ENCODE measurements at regions not wholly inside any gene's neighbourhood (a gene's known extent, or its start where the extent isn't known, plus 50 kb on each side); places are given as distances from the start of the nearest gene placed in this dataset.

GRCh38 chr3:148551767-148552260 is 145.9 kb upstream of the AGTR1 start:
- H3K4me2 ChIP-seq, result no peak overlapping the region
- H3K79me2 ChIP-seq (replicated peaks; ENCODE audit: insufficient read depth), result no peaks in the 10 kb centered on the region
- ATAC-seq (no peak), DNase-seq (ENCODE audit: low spot score) (no peak)
- Mint-ChIP-seq H3K27me3 (ENCODE audit: insufficient read depth, low read depth, poor library complexity) (peaks cover 3% of the 10 kb centered on the region), H3K36me3 (ENCODE audit: low read depth) (no peaks in the 10 kb centered on the region), H3K9me3 (no peaks in the 10 kb centered on the region), H3K27ac (no peak overlapping the region), H3K4me1 (no peaks in the 10 kb centered on the region), H3K4me3 (no peak overlapping the region)
- TF ChIP-seq EZH2phosphoT487 (IDR thresholded peaks at IDR 0.05; ENCODE audit: unreplicated experiment) (no peak), POLR2AphosphoS5 (IDR thresholded peaks at IDR 0.05; ENCODE audit: low read depth) (no peak)
- no peaks in the 10 kb centered on the region for H3K4me1 ChIP-seq (ENCODE audit: insufficient read depth)
- H4K20me1 ChIP-seq (replicated peaks; ENCODE audit: insufficient read depth), result no peaks in the 10 kb centered on the region
- H3K4me3 ChIP-seq, result no peak overlapping the region
- H3K9me2 ChIP-seq (ENCODE audit: insufficient read depth), result no peaks in the 10 kb centered on the region
- H3F3A ChIP-seq (replicated peaks; ENCODE audit: low read depth), result no peaks in the 10 kb centered on the region
- no peaks in the 10 kb centered on the region for H3K27me3 ChIP-seq (ENCODE audit: insufficient read depth)
- H2AFZ ChIP-seq, result peak overlapping the region; percentile 16; the same call in 1 of the 2 replicates
- no peak overlapping the region for H3K27ac ChIP-seq (ENCODE audit: low read depth)
- H3K36me3 ChIP-seq (ENCODE audit: insufficient read depth), result no peaks in the 10 kb centered on the region

GRCh38 chr3:148554367-148554766 is 143.3 kb upstream of the AGTR1 start:
- H2AFZ ChIP-seq, result no peak overlapping the region; the same call in 1 of the 2 replicates
- Mint-ChIP-seq H3K27ac (no peak overlapping the region), H3K9me3 (0 out of 3 replicates have a peak, but pooled peaks cover 4% of the 10 kb centered on the region), H3K4me3 (no peak overlapping the region), H3K36me3 (ENCODE audit: low read depth) (no peaks in the 10 kb centered on the region), H3K4me1 (no peaks in the 10 kb centered on the region), H3K27me3 (ENCODE audit: insufficient read depth, low read depth, poor library complexity) (peaks cover 1% of the 10 kb centered on the region)
- H3K4me2 ChIP-seq, result no peak overlapping the region
- H3K4me1 ChIP-seq (ENCODE audit: insufficient read depth), result no peaks in the 10 kb centered on the region
- no peak for ATAC-seq
- H3K27ac ChIP-seq (ENCODE audit: low read depth), result no peak overlapping the region
- no peaks in the 10 kb centered on the region for H4K20me1 ChIP-seq (replicated peaks; ENCODE audit: insufficient read depth)
- no peaks in the 10 kb centered on the region for H3K79me2 ChIP-seq (replicated peaks; ENCODE audit: insufficient read depth)
- H3F3A ChIP-seq (replicated peaks; ENCODE audit: low read depth), result no peaks in the 10 kb centered on the region
- no peaks in the 10 kb centered on the region for H3K36me3 ChIP-seq (ENCODE audit: insufficient read depth)
- DNase-seq (ENCODE audit: low spot score), result no peak
- no peak for TF ChIP-seq ZNF114 (CRISPR knock-in tag; IDR thresholded peaks at IDR 0.05)
- no peak for TF ChIP-seq ZNF462 (CRISPR knock-in tag; IDR thresholded peaks at IDR 0.05)
- no peak for TF ChIP-seq POLR2AphosphoS5 (IDR thresholded peaks at IDR 0.05; ENCODE audit: low read depth)
- TF ChIP-seq ETS1 (IDR thresholded peaks at IDR 0.05), result no peak
- no peak for TF ChIP-seq ZNF331 (CRISPR knock-in tag; IDR thresholded peaks at IDR 0.05; ENCODE audit: low read depth)
- no peak for TF ChIP-seq EZH2 (IDR thresholded peaks at IDR 0.05; ENCODE audit: low read depth, unreplicated experiment)
- TF ChIP-seq STAT1 (IDR thresholded peaks at IDR 0.05; ENCODE audit: unreplicated experiment), result no peak
- no peak for TF ChIP-seq REST (IDR thresholded peaks at IDR 0.05; ENCODE audit: unreplicated experiment)
- H3K9me2 ChIP-seq (ENCODE audit: insufficient read depth), result no peaks in the 10 kb centered on the region
- H3K27me3 ChIP-seq (ENCODE audit: insufficient read depth), result no peaks in the 10 kb centered on the region
- H3K4me3 ChIP-seq, result no peak overlapping the region

All from GM23338 (cell line).